Muscle of leg (tissue), 3 donors: ENCODE measurements at regions not wholly inside any gene's neighbourhood (a gene's known extent, or its start where the extent isn't known, plus 50 kb on each side); places are given as distances from the start of the nearest gene placed in this dataset.

Source experiments
- DNase-seq: peaks from one replicate; pipeline ENCODE4 v3.0.0; 2013
- H3K27ac ChIP-seq: one replicate; pipeline ENCODE4 v1.5.1; 2013; ENCODE audit warnings: mild to moderate bottlenecking, low read length, control low read depth
- H3K27me3 ChIP-seq: one replicate; pipeline ENCODE4 v1.6.1; 2013; ENCODE audit warnings: low read length; ENCODE audit not compliant: control insufficient read depth, insufficient read depth
- H3K36me3 ChIP-seq: one replicate; pipeline ENCODE4 v1.6.1; 2013; ENCODE audit warnings: low read length; ENCODE audit not compliant: control insufficient read depth, insufficient read depth
- H3K4me1 ChIP-seq: one replicate; pipeline ENCODE4 v1.6.1; 2013; ENCODE audit warnings: low read length; ENCODE audit not compliant: control insufficient read depth, insufficient read depth
- H3K4me3 ChIP-seq: one replicate; pipeline ENCODE4 v1.5.1; 2013; ENCODE audit warnings: low read length, control low read depth
- H3K9me3 ChIP-seq: replicated peaks from 2 replicates; pipeline ENCODE4 v1.6.1; 2013; ENCODE audit warnings: low read depth, low read length; ENCODE audit not compliant: control insufficient read depth
- WGBS: methylation state at CpG from one replicate; pipeline ENCODE4 v1.1.5; 2013; ENCODE audit warnings: missing lambda C conversion rate; ENCODE audit not compliant: insufficient coverage; 5-methylcytosine and 5-hydroxymethylcytosine counted together

DNA sequence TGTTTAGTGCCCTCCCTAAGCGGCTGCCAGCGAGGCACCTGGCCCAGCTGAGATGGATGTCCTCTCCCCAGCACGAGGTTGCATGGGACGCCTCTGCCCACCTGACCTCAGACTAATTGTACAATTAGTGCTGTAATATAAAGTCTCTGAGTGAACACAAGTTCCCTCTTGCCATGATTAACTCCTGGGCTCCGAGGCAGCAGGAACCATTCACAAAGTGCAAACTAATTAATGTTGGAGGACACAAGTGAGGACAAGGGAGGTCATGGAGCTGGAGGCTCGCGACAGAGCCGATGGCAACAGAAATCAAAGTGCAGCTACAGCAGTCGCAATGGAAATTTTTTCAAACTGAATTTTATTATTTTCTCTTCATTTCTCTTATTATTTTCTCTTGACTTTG, 156.6 kb upstream of the ADARB2 start:
- WGBS = 78% methylated on average over 3 of the region's 9 CpGs
- no peaks in the 10 kb centered on the region for H3K9me3 ChIP-seq
- no peak overlapping the region for H3K27ac ChIP-seq
- no peaks in the 10 kb centered on the region for H3K4me1 ChIP-seq
- H3K36me3 ChIP-seq = no peaks in the 10 kb centered on the region
- no peaks in the 10 kb centered on the region for H3K27me3 ChIP-seq
- DNase-seq = no peak
- no peak overlapping the region for H3K4me3 ChIP-seq

DNA sequence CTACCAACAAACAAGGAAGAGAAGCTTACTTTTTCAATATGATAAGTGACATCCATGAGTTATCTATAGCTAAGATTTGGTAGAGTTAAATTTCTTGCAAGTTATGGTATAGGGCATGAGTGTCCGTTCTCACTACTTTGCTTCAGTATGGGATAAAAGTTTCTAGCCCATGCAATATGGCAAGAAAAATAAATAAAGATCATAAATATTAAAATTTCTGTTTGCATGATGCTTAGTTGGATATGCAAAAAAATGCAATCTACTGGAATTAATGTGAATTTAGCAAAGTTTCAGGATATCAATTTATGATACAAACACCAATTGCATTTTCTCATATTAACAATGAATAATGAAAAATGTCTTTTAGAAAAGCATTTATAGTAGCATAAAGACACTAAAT, 148.7 kb upstream of the ADARB2 start:
- Histone ChIP-seq H3K36me3 (no peaks in the 10 kb centered on the region), H3K4me1 (no peaks in the 10 kb centered on the region), H3K4me3 (no peak overlapping the region), H3K9me3 (peaks cover 2% of the 10 kb centered on the region), H3K27ac (no peak overlapping the region), H3K27me3 (peaks cover 2% of the 10 kb centered on the region)
- no peak for DNase-seq
- no CpG with 5 or more reads among the region's 1 CpG for WGBS

DNA sequence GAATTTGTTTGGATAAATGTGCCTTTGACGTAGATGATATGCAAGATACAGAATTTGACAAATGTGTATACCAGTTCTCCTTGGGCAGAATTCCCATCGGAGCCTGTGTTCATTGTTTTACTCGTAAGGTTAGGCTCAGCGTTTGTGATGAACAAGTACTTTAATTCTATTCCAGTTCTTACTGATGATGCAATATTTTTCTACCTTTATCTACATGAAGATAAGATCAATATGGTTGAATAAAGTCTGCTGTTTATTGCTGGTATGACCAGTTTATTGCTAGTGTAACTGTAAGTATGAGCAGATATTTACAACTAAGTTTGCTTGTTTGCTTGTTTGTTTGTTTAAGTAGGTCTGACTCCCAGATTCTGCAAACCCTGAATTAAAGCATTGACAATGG, 145.4 kb upstream of the ADARB2 start:
- no peaks in the 10 kb centered on the region for H3K36me3 ChIP-seq
- H3K4me3 ChIP-seq = no peak overlapping the region
- H3K27ac ChIP-seq = no peak overlapping the region
- peaks cover 2% of the 10 kb centered on the region for H3K27me3 ChIP-seq
- 100% methylated on average over 1 of the region's 4 CpGs for WGBS
- DNase-seq = no peak
- no peaks in the 10 kb centered on the region for H3K4me1 ChIP-seq
- H3K9me3 ChIP-seq = no peaks in the 10 kb centered on the region

DNA sequence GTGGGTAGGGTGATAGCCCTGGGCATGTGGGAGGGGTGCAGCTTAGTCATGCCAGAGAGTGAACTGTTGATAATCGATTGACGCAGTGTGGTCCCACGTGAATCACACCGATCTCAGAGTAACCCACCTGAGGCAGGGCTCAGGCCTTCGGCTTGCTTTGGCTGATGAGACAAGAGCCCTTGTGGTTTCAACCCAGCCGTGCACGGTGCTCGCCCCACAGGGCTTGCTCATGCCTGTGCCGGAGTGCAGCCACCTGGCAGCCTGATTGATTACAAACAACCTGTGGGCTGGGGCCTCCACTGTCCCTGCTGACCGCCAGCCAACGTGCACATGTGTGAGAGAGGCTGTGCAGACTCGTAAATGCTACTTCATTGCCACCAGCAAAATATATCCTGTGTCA, 144.9 kb upstream of the ADARB2 start:
- Histone ChIP-seq H3K4me1 (no peaks in the 10 kb centered on the region), H3K36me3 (no peaks in the 10 kb centered on the region), H3K4me3 (no peak overlapping the region), H3K27ac (no peak overlapping the region), H3K27me3 (peaks cover 2% of the 10 kb centered on the region), H3K9me3 (no peaks in the 10 kb centered on the region)
- WGBS = 57% methylated on average over 9 of the region's 12 CpGs
- DNase-seq = no peak

DNA sequence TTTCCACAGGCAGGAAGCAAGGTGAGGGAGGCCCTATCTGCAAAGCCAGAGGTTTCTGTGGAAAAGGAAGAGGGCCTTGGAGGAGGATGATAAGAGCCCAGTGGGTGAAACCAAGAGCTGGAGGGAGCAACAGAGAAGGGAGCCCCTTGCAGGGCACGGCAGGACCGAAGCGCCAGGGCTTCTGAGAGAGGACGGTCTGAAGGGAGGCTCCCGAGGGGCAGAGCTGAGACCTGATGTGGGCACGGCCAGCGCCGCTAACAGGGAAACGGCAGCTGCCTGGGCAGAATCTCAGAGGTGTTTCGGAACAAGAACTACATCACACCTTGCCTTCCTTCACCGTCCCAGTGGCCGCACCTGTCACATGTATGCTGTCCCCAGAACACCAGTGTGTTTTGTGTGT, 144.3 kb upstream of the ADARB2 start:
- no peak overlapping the region for H3K27ac ChIP-seq
- no peaks in the 10 kb centered on the region for H3K36me3 ChIP-seq
- no peak for DNase-seq
- no peaks in the 10 kb centered on the region for H3K4me1 ChIP-seq
- peaks cover 2% of the 10 kb centered on the region for H3K27me3 ChIP-seq
- WGBS = 87% methylated on average over 4 of the region's 12 CpGs
- no peak overlapping the region for H3K4me3 ChIP-seq
- H3K9me3 ChIP-seq = no peaks in the 10 kb centered on the region

DNA sequence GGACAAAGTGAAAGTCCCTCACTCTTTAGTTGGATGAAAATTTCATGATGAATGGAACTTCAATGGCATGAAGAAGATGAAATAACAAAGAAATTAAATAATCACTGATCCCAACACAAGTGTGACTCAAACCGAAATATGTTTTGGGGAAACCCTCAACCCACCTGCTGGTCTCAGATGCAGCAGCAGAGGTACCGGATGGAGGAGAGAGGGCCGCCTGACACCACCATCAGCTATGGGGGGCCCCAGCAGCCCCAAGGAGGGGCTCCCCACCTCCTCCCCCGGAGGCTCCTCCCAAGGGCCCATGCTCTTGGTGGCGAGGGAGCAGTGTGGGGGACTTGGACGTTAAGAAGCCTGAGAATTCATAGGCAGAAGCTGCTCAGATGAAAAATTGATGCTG, 137.2 kb upstream of the ADARB2 start:
- H3K27ac ChIP-seq = no peak overlapping the region
- H3K4me3 ChIP-seq = no peak overlapping the region
- DNase-seq = no peak
- WGBS = 59% methylated on average over 4 of the region's 6 CpGs
- no peaks in the 10 kb centered on the region for H3K9me3 ChIP-seq
- H3K27me3 ChIP-seq = no peaks in the 10 kb centered on the region
- H3K4me1 ChIP-seq = no peaks in the 10 kb centered on the region
- H3K36me3 ChIP-seq = no peaks in the 10 kb centered on the region

DNA sequence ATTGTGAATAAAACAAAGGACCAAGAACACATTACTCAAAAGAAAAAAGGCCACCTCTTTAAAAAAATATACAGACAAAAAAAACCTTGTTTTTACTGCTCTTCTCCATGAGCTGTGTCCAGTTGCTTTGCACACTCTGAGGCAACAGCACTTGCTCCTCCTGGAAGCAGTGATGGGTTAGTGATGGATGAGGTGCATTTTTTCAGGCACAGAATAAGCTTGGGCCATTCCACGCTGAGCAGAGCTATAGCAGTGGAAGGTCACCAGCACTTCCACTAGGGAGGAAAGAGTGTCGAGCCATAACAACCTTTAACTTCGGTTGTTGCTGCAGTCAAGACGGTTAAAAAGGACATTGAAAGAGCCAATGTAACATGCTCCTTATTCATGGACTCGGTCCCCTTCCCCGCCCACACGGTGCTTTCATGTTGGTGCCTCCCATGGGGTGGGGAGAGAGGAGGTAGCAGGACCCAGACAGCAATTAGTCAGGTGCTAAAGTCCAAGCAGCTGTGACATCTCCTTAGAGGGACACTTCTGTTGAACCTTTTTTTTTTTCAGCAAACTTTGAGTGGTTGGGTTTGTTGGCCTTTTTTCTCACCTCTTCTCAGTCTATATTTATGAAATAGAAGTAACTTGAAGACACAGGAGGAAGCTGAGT, 136.5 kb upstream of the ADARB2 start:
- H3K4me1 ChIP-seq = no peaks in the 10 kb centered on the region
- no peak overlapping the region for H3K4me3 ChIP-seq
- 75% methylated on average over 1 of the region's 7 CpGs for WGBS
- no peak overlapping the region for H3K27ac ChIP-seq
- no peak for DNase-seq
- no peaks in the 10 kb centered on the region for H3K9me3 ChIP-seq
- H3K36me3 ChIP-seq = no peaks in the 10 kb centered on the region
- no peaks in the 10 kb centered on the region for H3K27me3 ChIP-seq

DNA sequence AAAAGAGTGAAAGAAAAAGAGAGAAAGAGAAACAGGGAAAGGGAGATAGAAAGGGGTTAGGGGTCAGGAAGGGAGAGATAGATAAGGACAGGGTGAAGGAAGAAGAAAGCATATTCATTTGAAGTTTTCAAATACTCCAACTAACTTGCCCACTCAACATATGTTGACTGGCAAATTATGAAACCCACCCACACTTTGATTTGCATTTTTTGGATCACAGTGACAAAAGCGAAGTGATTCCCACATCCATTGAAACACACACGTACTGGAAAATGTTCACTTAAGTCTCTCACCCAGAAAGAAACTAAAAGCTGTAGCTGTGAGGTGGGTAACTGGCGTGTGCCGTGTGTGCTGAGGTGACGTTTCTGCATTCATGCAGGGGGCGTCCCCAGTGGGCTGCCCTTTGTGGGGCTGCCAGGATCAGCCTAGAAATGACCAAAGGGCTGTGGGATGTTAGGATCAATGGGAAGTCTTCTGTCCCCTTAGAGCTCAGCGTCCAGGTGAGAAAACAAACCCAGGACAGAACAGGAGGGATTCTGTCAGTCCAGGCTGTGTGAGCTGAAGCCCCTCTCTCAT, 134.9 kb upstream of the ADARB2 start:
- H3K9me3 ChIP-seq = no peaks in the 10 kb centered on the region
- H3K4me1 ChIP-seq = no peaks in the 10 kb centered on the region
- 79% methylated on average over 2 of the region's 7 CpGs for WGBS
- no peak overlapping the region for H3K27ac ChIP-seq
- no peak for DNase-seq
- H3K27me3 ChIP-seq = no peaks in the 10 kb centered on the region
- H3K36me3 ChIP-seq = no peaks in the 10 kb centered on the region
- H3K4me3 ChIP-seq = no peak overlapping the region

DNA sequence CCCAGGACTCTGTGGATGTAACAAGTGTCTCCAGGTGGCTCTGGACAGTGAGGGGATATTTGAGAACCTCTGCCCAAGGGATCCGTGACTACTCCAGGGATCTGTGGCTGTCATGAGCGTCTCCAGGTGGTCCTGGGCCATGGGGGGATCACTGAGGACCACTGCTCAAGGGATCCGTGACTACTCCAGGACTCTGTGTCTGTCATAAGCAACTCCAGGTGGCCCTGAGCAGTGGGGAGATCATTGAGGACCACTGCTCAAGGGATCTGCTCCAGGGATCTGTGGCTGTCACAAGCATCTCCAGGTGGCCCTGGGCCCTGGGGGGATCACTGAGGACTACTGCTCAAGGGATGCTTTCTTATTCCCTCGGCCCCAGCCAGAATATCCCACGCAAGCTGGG, 133.2 kb upstream of the ADARB2 start:
- Histone ChIP-seq H3K27me3 (no peaks in the 10 kb centered on the region), H3K4me3 (no peak overlapping the region), H3K4me1 (no peaks in the 10 kb centered on the region), H3K36me3 (no peaks in the 10 kb centered on the region), H3K9me3 (no peaks in the 10 kb centered on the region), H3K27ac (no peak overlapping the region)
- DNase-seq = no peak
- WGBS = 84% methylated on average over 5 of the region's 5 CpGs

DNA sequence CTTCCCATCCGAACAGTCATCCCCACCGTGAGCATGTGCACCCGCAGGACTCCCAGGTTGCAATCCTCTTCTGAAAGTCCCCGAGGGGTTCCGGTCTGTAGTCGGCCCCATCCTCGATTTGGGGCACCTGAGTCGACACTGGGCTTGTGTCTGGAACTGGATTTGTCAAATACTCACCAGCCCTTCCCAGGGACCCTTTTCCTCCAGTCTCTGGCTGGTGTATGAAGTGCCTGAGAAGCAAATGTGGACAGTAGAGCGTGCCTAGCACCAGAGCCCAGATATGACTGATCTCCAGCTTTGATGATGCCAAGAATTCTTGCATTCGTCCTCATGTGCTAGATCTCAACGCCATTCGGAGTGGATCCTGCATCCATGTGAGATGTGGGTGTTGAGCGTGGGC, 132.5 kb upstream of the ADARB2 start:
- DNase-seq = no peak
- no peaks in the 10 kb centered on the region for H3K36me3 ChIP-seq
- H3K4me1 ChIP-seq = no peaks in the 10 kb centered on the region
- H3K4me3 ChIP-seq = no peak overlapping the region
- 93% methylated on average over 12 of the region's 13 CpGs for WGBS
- H3K9me3 ChIP-seq = no peaks in the 10 kb centered on the region
- H3K27me3 ChIP-seq = no peaks in the 10 kb centered on the region
- no peak overlapping the region for H3K27ac ChIP-seq

DNA sequence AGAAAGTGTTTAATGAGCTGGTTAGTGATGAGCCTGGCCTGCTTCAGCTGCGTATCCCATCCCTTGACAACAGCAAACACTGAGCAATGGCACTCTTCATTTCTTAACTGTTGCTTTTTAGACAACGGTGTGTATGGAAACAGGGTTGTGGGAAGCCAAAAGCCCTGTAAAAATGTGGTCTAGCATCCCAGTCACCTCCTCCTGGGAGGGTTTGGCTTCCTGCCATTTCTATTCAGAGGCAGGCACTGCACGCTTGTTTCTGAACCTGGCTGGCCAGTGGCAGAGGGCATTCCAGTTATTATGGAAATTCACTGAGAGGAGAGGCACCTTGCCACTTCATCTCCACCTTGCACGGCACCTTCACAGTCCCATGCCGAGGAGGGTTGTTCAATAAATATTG, 123.0 kb upstream of the ADARB2 start:
- Histone ChIP-seq H3K36me3 (no peaks in the 10 kb centered on the region), H3K4me3 (no peak overlapping the region), H3K27me3 (no peaks in the 10 kb centered on the region), H3K27ac (no peak overlapping the region), H3K4me1 (no peaks in the 10 kb centered on the region), H3K9me3 (peaks cover 3% of the 10 kb centered on the region)
- 60% methylated on average over 1 of the region's 5 CpGs for WGBS
- no peak for DNase-seq
